Gastroesophageal sphincter (tissue), 2 donors: ENCODE measurements at regions not wholly inside any gene's neighbourhood (a gene's known extent, or its start where the extent isn't known, plus 50 kb on each side); places are given as distances from the start of the nearest gene placed in this dataset.

ENCODE experiments used
- EP300 ChIP-seq: sonication (generic); formaldehyde crosslinking; IDR thresholded peaks from one replicate; pipeline ENCODE4 v1.6.1; 2017; ENCODE audit warnings: antibody characterized with exemption, mild to moderate bottlenecking
- POLR2A ChIP-seq, 2 donors: fragments of 450-650 bp; IDR thresholded peaks; one replicate each; pipeline ENCODE4 v1.6.1; 2017; ENCODE audit warnings: antibody characterized with exemption in 2 of 2, mild to moderate bottlenecking in 2 of 2, moderate library complexity in 1 of 2

- TF ChIP-seq EP300 (no peak), POLR2A (IDR thresholded peaks at IDR 0.05) (no peak)
Measured at GRCh38 chr9:78097541-78097940, 65.9 kb upstream of the GNAQ start.
